ENCODE measurements at regions not wholly inside any gene's neighbourhood (a gene's known extent, or its start where the extent isn't known, plus 50 kb on each side); places are given as distances from the start of the nearest gene placed in this dataset.

DNA sequence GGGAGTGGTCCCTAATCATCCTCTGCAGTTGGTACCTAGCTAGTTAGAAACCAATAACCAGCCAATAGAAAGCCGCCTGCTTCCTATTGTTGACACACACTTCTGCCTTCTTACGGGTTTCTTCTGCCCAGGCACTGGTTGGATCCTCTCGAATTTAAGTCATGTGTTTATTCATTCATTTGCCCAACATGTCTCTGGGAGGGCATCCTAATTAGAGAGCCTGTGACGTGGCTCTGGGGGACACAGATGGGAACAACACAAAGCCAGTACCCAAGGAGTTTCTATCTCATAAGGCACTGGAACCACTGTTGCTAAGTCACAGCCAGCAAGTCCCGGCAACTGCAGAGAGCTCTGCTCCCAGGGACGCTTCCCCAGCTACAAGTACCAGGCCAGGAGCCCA, 300.7 kb upstream of the TNRC6C start:
- H3K4me1 Mint-ChIP-seq: no peaks in the 10 kb centered on the region
- no peaks in the 10 kb centered on the region for H3K36me3 Mint-ChIP-seq
- H3K9me3 Mint-ChIP-seq: peaks cover 6% of the 10 kb centered on the region
- H3K27ac Mint-ChIP-seq: no peak overlapping the region
- H3K4me3 Mint-ChIP-seq: no peak overlapping the region
- H3K27me3 Mint-ChIP-seq: no peaks in the 10 kb centered on the region

DNA sequence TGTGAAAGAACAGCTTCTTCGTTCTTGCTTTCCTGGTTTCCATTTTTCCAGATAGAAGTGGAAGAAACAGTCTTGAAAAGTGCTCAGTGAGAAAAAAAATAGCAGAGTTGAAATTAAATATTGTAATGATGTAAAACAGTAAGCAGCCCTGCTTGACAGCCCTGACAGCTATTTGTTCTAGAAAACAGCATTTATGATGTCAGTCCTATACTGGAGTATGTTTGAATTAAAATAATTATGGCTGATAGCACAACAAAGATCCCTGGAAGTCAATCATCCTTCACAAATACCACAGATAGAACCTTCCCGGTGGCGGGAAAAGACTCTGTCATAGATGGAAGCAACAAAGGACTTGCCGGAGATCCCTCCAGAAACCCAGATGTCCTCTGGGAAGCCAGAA, 298.0 kb upstream of the TNRC6C start:
- Mint-ChIP-seq H3K9me3 (peaks cover 6% of the 10 kb centered on the region), H3K4me1 (no peaks in the 10 kb centered on the region), H3K27me3 (no peaks in the 10 kb centered on the region), H3K27ac (no peak overlapping the region), H3K4me3 (no peak overlapping the region), H3K36me3 (no peaks in the 10 kb centered on the region)

DNA sequence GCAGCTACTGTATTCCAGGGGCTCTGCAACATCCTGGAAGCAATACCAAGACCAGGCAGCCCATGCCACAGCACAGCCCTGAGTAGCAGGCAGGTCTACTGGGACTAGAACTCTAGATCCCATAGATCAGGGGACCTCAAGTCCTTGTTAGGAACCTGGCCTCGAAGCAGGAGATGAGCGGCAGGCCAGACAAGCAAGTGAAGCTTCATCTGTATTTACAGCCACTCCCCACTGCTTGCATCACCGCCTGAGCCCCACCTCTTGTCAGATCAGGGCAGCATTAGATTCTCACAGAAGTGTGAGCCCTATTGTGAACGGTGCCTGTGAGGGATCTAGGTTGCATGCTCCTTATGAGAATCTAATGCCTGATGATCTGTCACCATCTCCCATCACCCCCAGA, 295.7 kb upstream of the TNRC6C start:
- Mint-ChIP-seq H3K27me3 (no peaks in the 10 kb centered on the region), H3K4me3 (no peak overlapping the region), H3K27ac (no peak overlapping the region), H3K9me3 (peaks cover 11% of the 10 kb centered on the region), H3K36me3 (peaks cover 2% of the 10 kb centered on the region), H3K4me1 (peaks cover 22% of the 10 kb centered on the region)

DNA sequence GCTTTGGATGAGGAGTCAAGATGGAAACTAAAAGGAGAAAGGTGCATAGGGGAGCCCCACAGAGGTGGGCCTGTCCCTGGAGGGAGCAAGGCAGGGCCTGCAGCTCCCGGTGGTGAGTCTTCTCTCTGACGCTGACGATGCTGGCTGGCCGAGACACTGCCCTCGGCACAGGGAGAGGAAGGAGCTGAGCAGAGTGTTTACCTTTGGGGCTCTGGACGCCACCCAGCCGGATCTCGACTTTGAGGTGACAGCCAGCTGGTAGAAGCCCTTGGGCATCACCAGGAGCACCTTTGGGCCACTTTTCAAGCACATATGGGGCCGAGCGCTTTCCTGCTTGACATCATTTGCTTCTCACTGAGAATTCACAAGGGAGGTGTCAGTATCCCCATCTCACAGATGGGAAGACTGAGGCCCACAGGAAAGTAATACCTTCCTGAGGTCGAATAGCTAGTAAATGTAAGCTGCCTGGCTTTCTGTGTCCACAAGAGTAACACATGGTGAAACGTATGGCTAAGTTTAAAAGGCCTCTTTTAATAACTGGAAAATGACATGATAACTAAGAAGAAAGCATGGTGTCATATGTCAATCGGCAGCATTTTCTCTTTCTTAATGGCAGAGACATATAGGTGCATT, 294.3 kb upstream of the TNRC6C start:
- Mint-ChIP-seq H3K27ac (no peak overlapping the region), H3K27me3 (no peaks in the 10 kb centered on the region), H3K4me1 (peaks cover 35% of the 10 kb centered on the region), H3K36me3 (peaks cover 8% of the 10 kb centered on the region), H3K9me3 (peaks cover 14% of the 10 kb centered on the region), H3K4me3 (no peak overlapping the region)

DNA sequence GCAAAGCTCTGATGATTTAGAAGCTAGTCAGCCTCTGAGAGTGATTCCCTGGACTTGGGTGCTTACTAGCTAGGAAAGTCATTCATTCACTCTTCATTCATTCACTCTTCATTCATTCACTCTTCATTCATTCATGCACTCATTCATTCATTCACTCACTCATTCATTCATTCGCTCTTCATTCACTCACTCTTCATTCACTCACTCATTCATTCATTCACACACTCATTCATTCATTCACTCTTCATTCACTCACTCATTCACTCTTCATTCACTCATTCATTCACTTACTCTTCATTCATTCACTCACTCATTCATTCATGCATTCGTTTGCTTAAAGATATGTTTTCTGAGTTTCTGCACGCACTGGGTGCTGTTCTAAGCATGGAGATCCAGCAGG, 292.7 kb upstream of the TNRC6C start:
- Mint-ChIP-seq H3K9me3 (peaks cover 14% of the 10 kb centered on the region), H3K36me3 (peaks cover 8% of the 10 kb centered on the region), H3K4me1 (peaks cover 46% of the 10 kb centered on the region), H3K27me3 (no peaks in the 10 kb centered on the region), H3K27ac (peak overlapping the region; percentile 97), H3K4me3 (peak overlapping the region; percentile 87)

DNA sequence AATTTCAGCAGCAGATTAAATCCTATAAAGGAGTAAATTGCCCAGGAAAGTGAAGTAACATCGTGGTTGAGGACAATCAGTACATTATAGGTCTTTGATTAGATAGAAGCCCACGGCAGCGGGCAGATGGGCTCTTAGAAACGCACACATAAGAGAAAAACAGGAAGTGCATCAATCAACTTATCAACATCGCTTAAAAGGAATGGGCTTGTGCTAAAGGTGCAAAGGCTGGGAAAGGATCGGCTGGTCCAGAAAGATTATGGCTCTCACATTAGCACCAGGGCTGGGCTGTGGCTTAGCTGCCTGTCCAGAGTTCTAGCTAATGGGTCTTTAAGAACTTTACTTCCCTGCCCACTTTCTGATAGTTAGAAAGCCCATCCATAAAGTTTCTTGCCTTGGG, 292.0 kb upstream of the TNRC6C start:
- Mint-ChIP-seq H3K36me3 (peaks cover 8% of the 10 kb centered on the region), H3K4me3 (peak overlapping the region; percentile 87), H3K9me3 (peaks cover 14% of the 10 kb centered on the region), H3K4me1 (peaks cover 49% of the 10 kb centered on the region), H3K27ac (peak overlapping the region; percentile 97), H3K27me3 (no peaks in the 10 kb centered on the region)

DNA sequence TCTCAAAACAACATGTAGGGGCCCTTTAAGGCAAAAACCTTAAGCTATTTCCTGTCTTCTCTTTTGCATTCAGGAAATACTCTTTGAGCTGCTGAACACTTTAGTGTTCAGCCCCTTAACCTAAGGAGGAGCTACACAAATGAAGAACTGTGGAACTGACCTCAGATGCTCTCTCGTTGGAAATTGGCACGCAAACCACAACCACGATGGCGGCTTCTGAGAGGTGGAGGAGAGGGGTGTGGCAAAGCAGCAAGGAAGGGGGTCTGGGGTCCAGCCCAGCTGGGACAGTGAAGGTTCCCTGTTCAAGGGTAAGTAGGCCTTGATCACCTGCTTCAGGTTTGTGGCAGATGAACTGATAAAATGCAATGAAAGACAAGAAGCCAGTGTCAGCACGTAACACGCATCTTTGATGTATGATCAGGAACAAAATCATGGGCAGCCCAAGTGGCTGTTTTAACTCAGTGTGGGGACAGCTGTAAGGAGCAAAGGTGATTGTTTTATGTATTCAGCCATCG, 291.6 kb upstream of the TNRC6C start:
- H3K27ac Mint-ChIP-seq: peak overlapping the region; percentile 97
- no peaks in the 10 kb centered on the region for H3K27me3 Mint-ChIP-seq
- H3K4me3 Mint-ChIP-seq: peak overlapping the region; percentile 87
- peaks cover 53% of the 10 kb centered on the region for H3K4me1 Mint-ChIP-seq
- H3K36me3 Mint-ChIP-seq: peaks cover 8% of the 10 kb centered on the region
- H3K9me3 Mint-ChIP-seq: peaks cover 14% of the 10 kb centered on the region

DNA sequence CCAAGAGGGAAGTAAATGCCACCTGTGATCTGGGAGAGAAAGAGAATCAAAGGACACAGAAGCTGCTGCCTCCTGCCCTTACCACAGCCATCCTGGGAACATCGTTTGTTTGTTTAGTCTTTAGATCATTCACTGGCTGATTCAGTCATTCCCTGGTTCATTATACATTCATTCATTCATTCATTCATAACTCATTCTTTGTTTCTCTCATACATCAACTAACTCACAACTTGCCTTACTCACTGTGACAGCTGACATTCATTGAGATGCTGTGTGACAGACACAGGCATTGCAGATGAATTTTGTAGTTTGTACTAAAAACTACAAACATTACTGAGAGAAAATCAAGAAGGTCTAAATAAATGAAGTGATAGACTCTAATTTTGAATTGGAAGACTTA, 291.0 kb upstream of the TNRC6C start:
- peak overlapping the region; percentile 87 for H3K4me3 Mint-ChIP-seq
- H3K36me3 Mint-ChIP-seq: peaks cover 8% of the 10 kb centered on the region
- H3K27ac Mint-ChIP-seq: peak overlapping the region; percentile 97
- peaks cover 14% of the 10 kb centered on the region for H3K9me3 Mint-ChIP-seq
- H3K4me1 Mint-ChIP-seq: peaks cover 59% of the 10 kb centered on the region
- H3K27me3 Mint-ChIP-seq: no peaks in the 10 kb centered on the region

DNA sequence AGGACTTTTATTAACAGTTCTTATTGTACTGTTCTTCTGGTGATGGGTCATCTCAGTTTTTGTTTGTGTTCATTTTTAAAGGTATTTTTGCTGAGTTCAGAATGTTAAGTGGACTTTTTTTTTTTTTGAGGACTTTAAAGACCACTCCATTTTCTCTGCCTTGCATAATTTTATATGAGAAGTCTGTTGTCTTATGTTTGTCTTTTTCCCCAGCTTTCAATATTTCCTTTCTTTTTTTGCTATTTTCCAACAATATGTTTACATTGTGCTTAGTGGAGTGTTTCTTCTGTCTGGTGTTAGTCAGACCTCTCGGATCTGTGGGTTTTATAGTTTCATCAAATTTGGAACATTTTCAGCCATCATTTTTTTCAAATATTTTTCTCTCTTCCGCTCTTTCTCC, 290.0 kb upstream of the TNRC6C start:
- no peaks in the 10 kb centered on the region for H3K27me3 Mint-ChIP-seq
- peak overlapping the region; percentile 85 for H3K27ac Mint-ChIP-seq
- peaks cover 14% of the 10 kb centered on the region for H3K9me3 Mint-ChIP-seq
- peak overlapping the region; percentile 66 for H3K4me3 Mint-ChIP-seq
- H3K4me1 Mint-ChIP-seq: peaks cover 63% of the 10 kb centered on the region
- peaks cover 8% of the 10 kb centered on the region for H3K36me3 Mint-ChIP-seq

DNA sequence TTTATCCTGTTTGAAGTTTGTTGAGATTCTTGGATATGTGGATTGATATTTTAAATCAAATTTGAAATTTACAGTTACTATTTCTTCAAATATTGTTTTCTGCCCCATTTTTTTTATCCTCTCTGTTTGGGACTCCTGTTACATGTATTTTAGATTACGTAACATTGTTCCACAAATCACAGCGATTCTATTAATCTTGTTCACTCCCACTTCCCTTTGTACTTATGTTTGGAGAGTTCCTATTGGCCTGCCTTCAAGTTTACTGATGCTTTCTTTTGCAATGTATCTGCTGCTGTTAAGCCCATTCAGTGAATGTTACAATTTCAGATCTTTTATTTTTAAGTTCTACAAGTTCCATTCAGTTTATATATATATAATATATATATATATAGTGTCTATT, 288.3 kb upstream of the TNRC6C start:
- Mint-ChIP-seq H3K4me3 (no peak overlapping the region), H3K27me3 (no peaks in the 10 kb centered on the region), H3K4me1 (peaks cover 63% of the 10 kb centered on the region), H3K27ac (peak overlapping the region; percentile 74), H3K9me3 (peaks cover 14% of the 10 kb centered on the region), H3K36me3 (peaks cover 17% of the 10 kb centered on the region)

DNA sequence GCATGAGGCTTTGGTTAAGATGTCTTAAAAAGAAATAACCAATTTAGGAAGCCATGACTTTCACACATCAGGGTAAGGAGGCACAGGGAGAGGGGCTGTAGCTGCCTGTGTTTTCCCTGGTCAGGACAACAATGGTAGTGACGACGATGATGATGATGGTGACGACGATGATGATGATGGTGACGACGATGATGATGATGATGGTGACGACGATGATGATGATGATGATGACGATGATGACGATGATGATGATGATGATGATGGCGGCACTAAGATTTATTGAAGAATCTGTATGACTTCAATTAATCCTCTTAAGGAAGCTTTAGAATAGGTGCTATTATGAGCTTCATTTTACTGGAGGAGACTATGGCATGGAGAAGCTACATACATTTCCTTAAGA, 284.1 kb upstream of the TNRC6C start:
- Mint-ChIP-seq H3K27me3 (no peaks in the 10 kb centered on the region), H3K4me1 (peaks cover 31% of the 10 kb centered on the region), H3K4me3 (no peak overlapping the region), H3K9me3 (no peaks in the 10 kb centered on the region), H3K36me3 (peaks cover 8% of the 10 kb centered on the region), H3K27ac (no peak overlapping the region)

DNA sequence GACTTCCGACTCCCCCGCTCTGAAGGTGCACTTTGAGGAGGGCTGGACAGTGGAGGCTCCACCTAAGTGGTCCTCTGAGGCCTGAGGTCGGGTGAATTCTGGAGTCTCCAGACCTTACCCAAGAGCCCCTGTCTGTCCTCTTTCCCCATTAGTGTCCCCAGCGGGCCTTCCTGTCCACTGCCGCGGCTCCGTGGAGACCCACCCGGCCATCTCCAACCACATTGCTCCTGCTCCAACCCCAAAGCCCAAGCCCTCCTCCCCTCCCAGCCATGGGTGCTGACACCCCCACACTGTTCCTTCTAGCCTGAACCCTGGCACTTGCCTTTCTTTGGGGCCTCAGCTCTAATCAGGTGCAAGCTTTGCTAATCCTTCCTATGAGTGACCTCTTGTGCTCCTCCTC, 283.1 kb upstream of the TNRC6C start:
- peaks cover 8% of the 10 kb centered on the region for H3K36me3 Mint-ChIP-seq
- H3K9me3 Mint-ChIP-seq: no peaks in the 10 kb centered on the region
- no peak overlapping the region for H3K27ac Mint-ChIP-seq
- H3K4me3 Mint-ChIP-seq: no peak overlapping the region
- peaks cover 25% of the 10 kb centered on the region for H3K4me1 Mint-ChIP-seq
- H3K27me3 Mint-ChIP-seq: no peaks in the 10 kb centered on the region

DNA sequence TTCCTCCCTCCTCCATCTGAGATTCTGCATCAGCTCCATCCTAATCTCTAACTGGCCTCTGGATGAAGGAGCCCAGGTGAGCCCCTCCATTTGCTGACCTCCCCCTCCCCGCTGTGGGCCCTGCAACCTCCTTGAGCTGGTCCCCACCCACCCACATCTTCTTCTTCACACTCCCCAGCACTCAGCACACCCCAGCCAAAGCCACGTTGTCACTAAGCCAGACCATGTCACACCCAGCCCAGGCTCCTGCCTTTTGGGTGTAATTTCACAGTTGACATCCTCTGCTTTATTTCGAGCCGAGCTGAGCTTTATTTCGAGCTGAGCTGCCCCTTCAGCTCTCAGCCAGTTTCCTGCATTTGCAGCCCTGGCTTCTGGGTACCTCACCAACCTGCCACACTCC, 282.7 kb upstream of the TNRC6C start:
- no peaks in the 10 kb centered on the region for H3K9me3 Mint-ChIP-seq
- peaks cover 22% of the 10 kb centered on the region for H3K4me1 Mint-ChIP-seq
- peaks cover 8% of the 10 kb centered on the region for H3K36me3 Mint-ChIP-seq
- H3K27ac Mint-ChIP-seq: no peak overlapping the region
- no peaks in the 10 kb centered on the region for H3K27me3 Mint-ChIP-seq
- no peak overlapping the region for H3K4me3 Mint-ChIP-seq

DNA sequence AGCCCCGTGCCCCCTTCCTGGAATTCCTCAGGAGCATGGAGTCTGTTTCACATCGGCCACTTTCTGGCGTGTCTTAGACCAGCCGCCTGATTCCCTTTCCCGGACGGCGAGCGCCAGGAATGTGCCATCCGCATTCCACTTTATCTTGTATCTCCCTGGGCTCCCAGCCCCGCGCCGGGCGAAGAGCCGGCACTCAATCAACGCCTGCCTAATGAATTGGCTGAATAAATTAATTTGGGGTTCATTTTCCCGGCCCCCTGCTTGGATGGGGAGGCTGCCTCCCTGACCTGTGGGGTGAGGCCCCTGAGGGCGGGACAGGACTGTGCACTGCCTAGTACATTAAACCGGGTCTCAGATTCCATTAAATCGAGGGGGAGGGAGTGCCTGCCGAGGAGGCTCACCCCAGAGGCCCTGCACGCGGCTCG, 282.3 kb upstream of the TNRC6C start:
- H3K4me1 Mint-ChIP-seq: peaks cover 19% of the 10 kb centered on the region
- no peaks in the 10 kb centered on the region for H3K27me3 Mint-ChIP-seq
- H3K4me3 Mint-ChIP-seq: no peak overlapping the region
- H3K27ac Mint-ChIP-seq: no peak overlapping the region
- no peaks in the 10 kb centered on the region for H3K9me3 Mint-ChIP-seq
- H3K36me3 Mint-ChIP-seq: peaks cover 8% of the 10 kb centered on the region

DNA sequence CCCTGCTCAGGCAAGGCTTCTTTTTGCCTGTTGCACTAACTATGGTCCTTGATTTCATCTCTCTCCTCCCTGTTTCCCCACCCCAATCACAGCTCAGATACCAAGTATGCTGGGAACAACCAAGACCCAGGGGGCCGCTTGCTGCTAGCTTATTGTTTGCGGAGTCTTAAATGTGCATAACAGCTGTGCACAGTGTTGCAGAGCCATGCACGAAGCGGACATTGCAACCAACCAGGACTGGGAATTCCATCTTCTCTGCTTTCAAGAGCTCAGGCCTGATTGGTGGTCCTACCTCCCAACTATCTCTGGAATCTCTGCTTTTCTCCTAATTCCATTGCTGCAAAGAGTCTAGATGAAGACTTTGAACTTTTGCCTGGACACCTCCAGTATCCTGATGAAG, 281.3 kb upstream of the TNRC6C start:
- H3K27me3 Mint-ChIP-seq: no peaks in the 10 kb centered on the region
- H3K4me1 Mint-ChIP-seq: peaks cover 11% of the 10 kb centered on the region
- H3K9me3 Mint-ChIP-seq: no peaks in the 10 kb centered on the region
- H3K27ac Mint-ChIP-seq: no peak overlapping the region
- no peak overlapping the region for H3K4me3 Mint-ChIP-seq
- peaks cover 8% of the 10 kb centered on the region for H3K36me3 Mint-ChIP-seq

DNA sequence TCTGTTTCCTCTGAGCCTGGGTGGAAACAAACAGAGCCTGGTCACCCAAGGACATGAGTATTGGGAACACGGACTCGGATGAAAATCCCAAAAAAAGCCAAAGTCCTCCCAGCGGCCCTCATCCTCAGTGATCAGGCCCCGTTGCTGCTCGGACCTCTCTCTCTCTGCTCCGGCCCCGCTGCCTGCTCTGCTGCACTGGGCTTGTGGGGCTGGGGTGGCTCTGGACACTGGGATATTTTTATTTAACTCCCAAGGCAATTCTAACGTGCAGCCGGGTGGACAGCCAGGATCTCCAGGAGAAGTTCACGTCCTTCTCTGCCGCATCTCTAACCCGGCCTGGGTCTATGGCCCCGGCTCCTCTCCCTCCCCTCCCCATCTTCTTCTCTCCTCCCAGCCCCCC, 280.9 kb upstream of the TNRC6C start:
- Mint-ChIP-seq H3K36me3 (peaks cover 8% of the 10 kb centered on the region), H3K27me3 (no peaks in the 10 kb centered on the region), H3K9me3 (no peaks in the 10 kb centered on the region), H3K4me1 (peaks cover 8% of the 10 kb centered on the region), H3K4me3 (no peak overlapping the region), H3K27ac (no peak overlapping the region)

DNA sequence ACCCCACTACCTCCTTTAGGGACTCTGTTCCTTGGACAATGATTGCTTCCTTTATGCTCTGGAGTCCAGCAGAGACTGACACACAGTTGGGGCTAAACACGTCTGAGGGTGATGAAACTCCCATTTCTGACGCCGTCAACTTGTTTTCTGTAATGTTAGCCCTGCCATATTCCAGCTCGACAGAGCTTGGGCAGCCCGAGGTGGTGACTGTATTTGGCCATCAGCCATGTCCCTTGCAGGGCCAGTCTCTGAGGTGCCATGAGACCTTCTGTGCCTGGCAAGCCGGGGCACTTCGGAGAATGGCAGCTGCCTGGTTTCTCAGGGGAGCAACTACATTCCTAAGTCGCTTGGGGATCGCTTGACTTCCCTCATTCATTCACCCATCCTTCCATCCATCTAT, 278.9 kb upstream of the TNRC6C start:
- Mint-ChIP-seq H3K4me1 (peaks cover 4% of the 10 kb centered on the region), H3K4me3 (no peak overlapping the region), H3K27ac (no peak overlapping the region), H3K9me3 (no peaks in the 10 kb centered on the region), H3K27me3 (no peaks in the 10 kb centered on the region), H3K36me3 (peaks cover 4% of the 10 kb centered on the region)

Measured in activated naive CD4-positive, alpha-beta T cell treated with anti-CD3 and anti-CD28 coated beads, Interleukin-2, amount 50 U/mL, for 24 hours (primary cell).